ENCODE measurements at regions not wholly inside any gene's neighbourhood (a gene's known extent, or its start where the extent isn't known, plus 50 kb on each side); places are given as distances from the start of the nearest gene placed in this dataset.

DNA sequence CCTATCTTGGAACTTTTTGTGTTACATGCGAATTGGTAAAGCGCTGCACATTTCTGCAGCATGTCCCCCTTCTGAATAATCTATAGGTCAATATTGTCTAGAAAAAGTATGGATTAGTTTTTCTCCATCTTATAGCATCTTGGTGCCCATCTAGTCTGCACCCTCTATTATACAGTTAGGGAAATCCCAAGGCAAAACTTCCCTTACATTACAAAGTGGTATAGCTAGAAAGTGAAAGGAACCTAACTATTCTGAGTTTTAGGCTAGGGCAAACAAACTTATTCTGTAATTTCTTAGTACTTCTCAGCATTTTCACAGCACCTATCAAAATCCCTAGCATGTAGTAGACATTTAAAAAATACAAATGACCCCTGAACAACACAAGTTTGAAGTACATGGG lies 133.5 kb upstream of the CCDC28A start (continued):
- TF ChIP-seq, protein P1, sequence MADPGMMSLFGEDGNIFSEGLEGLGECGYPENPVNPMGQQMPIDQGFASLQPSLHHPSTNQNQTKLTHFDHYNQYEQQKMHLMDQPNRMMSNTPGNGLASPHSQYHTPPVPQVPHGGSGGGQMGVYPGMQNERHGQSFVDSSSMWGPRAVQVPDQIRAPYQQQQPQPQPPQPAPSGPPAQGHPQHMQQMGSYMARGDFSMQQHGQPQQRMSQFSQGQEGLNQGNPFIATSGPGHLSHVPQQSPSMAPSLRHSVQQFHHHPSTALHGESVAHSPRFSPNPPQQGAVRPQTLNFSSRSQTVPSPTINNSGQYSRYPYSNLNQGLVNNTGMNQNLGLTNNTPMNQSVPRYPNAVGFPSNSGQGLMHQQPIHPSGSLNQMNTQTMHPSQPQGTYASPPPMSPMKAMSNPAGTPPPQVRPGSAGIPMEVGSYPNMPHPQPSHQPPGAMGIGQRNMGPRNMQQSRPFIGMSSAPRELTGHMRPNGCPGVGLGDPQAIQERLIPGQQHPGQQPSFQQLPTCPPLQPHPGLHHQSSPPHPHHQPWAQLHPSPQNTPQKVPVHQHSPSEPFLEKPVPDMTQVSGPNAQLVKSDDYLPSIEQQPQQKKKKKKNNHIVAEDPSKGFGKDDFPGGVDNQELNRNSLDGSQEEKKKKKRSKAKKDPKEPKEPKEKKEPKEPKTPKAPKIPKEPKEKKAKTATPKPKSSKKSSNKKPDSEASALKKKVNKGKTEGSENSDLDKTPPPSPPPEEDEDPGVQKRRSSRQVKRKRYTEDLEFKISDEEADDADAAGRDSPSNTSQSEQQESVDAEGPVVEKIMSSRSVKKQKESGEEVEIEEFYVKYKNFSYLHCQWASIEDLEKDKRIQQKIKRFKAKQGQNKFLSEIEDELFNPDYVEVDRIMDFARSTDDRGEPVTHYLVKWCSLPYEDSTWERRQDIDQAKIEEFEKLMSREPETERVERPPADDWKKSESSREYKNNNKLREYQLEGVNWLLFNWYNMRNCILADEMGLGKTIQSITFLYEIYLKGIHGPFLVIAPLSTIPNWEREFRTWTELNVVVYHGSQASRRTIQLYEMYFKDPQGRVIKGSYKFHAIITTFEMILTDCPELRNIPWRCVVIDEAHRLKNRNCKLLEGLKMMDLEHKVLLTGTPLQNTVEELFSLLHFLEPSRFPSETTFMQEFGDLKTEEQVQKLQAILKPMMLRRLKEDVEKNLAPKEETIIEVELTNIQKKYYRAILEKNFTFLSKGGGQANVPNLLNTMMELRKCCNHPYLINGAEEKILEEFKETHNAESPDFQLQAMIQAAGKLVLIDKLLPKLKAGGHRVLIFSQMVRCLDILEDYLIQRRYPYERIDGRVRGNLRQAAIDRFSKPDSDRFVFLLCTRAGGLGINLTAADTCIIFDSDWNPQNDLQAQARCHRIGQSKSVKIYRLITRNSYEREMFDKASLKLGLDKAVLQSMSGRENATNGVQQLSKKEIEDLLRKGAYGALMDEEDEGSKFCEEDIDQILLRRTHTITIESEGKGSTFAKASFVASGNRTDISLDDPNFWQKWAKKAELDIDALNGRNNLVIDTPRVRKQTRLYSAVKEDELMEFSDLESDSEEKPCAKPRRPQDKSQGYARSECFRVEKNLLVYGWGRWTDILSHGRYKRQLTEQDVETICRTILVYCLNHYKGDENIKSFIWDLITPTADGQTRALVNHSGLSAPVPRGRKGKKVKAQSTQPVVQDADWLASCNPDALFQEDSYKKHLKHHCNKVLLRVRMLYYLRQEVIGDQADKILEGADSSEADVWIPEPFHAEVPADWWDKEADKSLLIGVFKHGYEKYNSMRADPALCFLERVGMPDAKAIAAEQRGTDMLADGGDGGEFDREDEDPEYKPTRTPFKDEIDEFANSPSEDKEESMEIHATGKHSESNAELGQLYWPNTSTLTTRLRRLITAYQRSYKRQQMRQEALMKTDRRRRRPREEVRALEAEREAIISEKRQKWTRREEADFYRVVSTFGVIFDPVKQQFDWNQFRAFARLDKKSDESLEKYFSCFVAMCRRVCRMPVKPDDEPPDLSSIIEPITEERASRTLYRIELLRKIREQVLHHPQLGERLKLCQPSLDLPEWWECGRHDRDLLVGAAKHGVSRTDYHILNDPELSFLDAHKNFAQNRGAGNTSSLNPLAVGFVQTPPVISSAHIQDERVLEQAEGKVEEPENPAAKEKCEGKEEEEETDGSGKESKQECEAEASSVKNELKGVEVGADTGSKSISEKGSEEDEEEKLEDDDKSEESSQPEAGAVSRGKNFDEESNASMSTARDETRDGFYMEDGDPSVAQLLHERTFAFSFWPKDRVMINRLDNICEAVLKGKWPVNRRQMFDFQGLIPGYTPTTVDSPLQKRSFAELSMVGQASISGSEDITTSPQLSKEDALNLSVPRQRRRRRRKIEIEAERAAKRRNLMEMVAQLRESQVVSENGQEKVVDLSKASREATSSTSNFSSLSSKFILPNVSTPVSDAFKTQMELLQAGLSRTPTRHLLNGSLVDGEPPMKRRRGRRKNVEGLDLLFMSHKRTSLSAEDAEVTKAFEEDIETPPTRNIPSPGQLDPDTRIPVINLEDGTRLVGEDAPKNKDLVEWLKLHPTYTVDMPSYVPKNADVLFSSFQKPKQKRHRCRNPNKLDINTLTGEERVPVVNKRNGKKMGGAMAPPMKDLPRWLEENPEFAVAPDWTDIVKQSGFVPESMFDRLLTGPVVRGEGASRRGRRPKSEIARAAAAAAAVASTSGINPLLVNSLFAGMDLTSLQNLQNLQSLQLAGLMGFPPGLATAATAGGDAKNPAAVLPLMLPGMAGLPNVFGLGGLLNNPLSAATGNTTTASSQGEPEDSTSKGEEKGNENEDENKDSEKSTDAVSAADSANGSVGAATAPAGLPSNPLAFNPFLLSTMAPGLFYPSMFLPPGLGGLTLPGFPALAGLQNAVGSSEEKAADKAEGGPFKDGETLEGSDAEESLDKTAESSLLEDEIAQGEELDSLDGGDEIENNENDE (IDR thresholded peaks at IDR 0.05; ENCODE audit: insufficient replicate concordance, low read length) = no peak
- no peak for TF ChIP-seq TAF7 (optimal IDR thresholded peaks at IDR 0.05; ENCODE audit: borderline replicate concordance, low read depth, low read length)
